Lung (tissue), 11 donors: ENCODE measurements at regions not wholly inside any gene's neighbourhood (a gene's known extent, or its start where the extent isn't known, plus 50 kb on each side); places are given as distances from the start of the nearest gene placed in this dataset.

Source experiments
- ATAC-seq: fragments of 200-7000 bp; cut with Tn5 transposase; one replicate; pipeline ENCODE4 v1.9.1; 2020; ENCODE audit warnings: moderate number of reproducible peaks; ENCODE audit not compliant: insufficient read depth, low FRiP score
- DNase-seq, 3 donors: peaks; one replicate each; pipeline ENCODE4 v3.0.0-alpha.2; 2013 to 2017
- H3K27ac ChIP-seq, 2 donors: one replicate each; pipeline ENCODE4 v1.5.1; 2013; ENCODE audit warnings: mild to moderate bottlenecking in 2 of 2, moderate library complexity in 2 of 2, control low read depth in 1 of 2, inconsistent platforms in 1 of 2, low read depth in 1 of 2, low read length in 1 of 2
- H3K27me3 ChIP-seq, 3 donors: one replicate each; pipeline ENCODE4 v1.5.1; 2013; ENCODE audit warnings: low read length in 2 of 3; ENCODE audit not compliant: control insufficient read depth in 3 of 3, insufficient read depth in 3 of 3
- H3K36me3 ChIP-seq, 4 donors: one replicate each; pipeline ENCODE4 v1.5.1; 2013; ENCODE audit warnings: low read length in 4 of 4, mild to moderate bottlenecking in 1 of 4, moderate library complexity in 1 of 4; ENCODE audit not compliant: control insufficient read depth in 4 of 4, insufficient read depth in 4 of 4
- H3K4me1 ChIP-seq, 5 donors: one replicate each; pipeline ENCODE4 v1.5.1; 2013; ENCODE audit warnings: low read length in 5 of 5, mild to moderate bottlenecking in 2 of 5, moderate library complexity in 1 of 5; ENCODE audit not compliant: control insufficient read depth in 5 of 5, insufficient read depth in 5 of 5
- H3K4me3 ChIP-seq: one replicate; pipeline ENCODE4 v1.5.1; 2013; ENCODE audit warnings: mild to moderate bottlenecking, control low read depth, moderate library complexity
- H3K9ac ChIP-seq, 2 donors: one replicate each; pipeline ENCODE4 v1.5.1; 2013; ENCODE audit warnings: low read length in 2 of 2, control low read depth in 1 of 2; ENCODE audit not compliant: insufficient read depth in 1 of 2
- H3K9me3 ChIP-seq, 4 donors: one replicate each; pipeline ENCODE4 v1.5.1; 2013; ENCODE audit warnings: low read length in 3 of 4, mild to moderate bottlenecking in 1 of 4, moderate library complexity in 1 of 4; ENCODE audit not compliant: control insufficient read depth in 4 of 4, insufficient read depth in 3 of 4
- CTCF ChIP-seq: IDR thresholded peaks from 2 replicates; pipeline ENCODE4 v1.5.1; 2012; ENCODE audit warnings: mild to moderate bottlenecking; ENCODE audit errors: control extremely low read depth, extremely low read depth
- WGBS, 2 donors: extraction: QIAGEN DNeasy Blood & Tissue Kit; methylation state at CpG; one replicate each; pipeline ENCODE4 v1.1.7; 2013; 5-methylcytosine and 5-hydroxymethylcytosine counted together
- donor health status: control.
- donor health status: control.
- donor health status: Bipolar disorder and iron deficiency.
- donor health status: healthy.
- donor health status: DM: yes; HTN: yes; CAD: no.

GRCh38 chr21:43280949-43281633 is 112.3 kb downstream of the CRYAA start:
- H3K27me3 ChIP-seq, result no peaks in the 10 kb centered on the region
- 76 to 78% methylated on average over 17 of the region's 17 CpGs for WGBS, 2 donors

GRCh38 chr21:43279578-43279894 is 110.7 kb downstream of the CRYAA start:
- H3K4me1 ChIP-seq, result peaks cover 0 to 37% (median 17%) of the 10 kb centered on the region in 5 donors
- no peak overlapping the region for H3K4me3 ChIP-seq
- no peaks in the 10 kb centered on the region for H3K9me3 ChIP-seq
- WGBS, 2 donors, result 84 to 88% methylated on average over 11 of the region's 11 CpGs
- DNase-seq, result no peak
- no peak for ATAC-seq
- H3K27ac ChIP-seq, result no peak overlapping the region
- no peaks in the 10 kb centered on the region for H3K27me3 ChIP-seq
- H3K9ac ChIP-seq, result no peak overlapping the region
- no peak for TF ChIP-seq CTCF
- H3K36me3 ChIP-seq, result no peaks in the 10 kb centered on the region

More at GRCh38 chr21:43280949-43281633, 112.3 kb downstream of the CRYAA start:
- DNase-seq (no peak), ATAC-seq (no peak)
- no peak overlapping the region for H3K4me3 ChIP-seq
- no peak overlapping the region for H3K27ac ChIP-seq
- H3K9me3 ChIP-seq, result no peaks in the 10 kb centered on the region
- no peak overlapping the region for H3K9ac ChIP-seq
- no peak for TF ChIP-seq CTCF
- H3K36me3 ChIP-seq, result no peaks in the 10 kb centered on the region
- peaks cover 0 to 28% (median 17%) of the 10 kb centered on the region in 5 donors for H3K4me1 ChIP-seq

- WGBS, 2 donors, result 76 to 78% methylated on average over 32 of the region's 32 CpGs
- no peak overlapping the region for H3K27ac ChIP-seq
Measured at GRCh38 chr21:43278766-43279577, 110.2 kb downstream of the CRYAA start.

More at GRCh38 chr21:43278766-43279577, 110.2 kb downstream of the CRYAA start:
- Histone ChIP-seq H3K9ac (no peak overlapping the region), H3K27me3 (no peaks in the 10 kb centered on the region), H3K36me3 (no peaks in the 10 kb centered on the region), H3K4me1 (peaks cover 0 to 41% (median 17%) of the 10 kb centered on the region in 5 donors), H3K9me3 (no peaks in the 10 kb centered on the region), H3K4me3 (no peak overlapping the region)
- DNase-seq (no peak), ATAC-seq (no peak)
- TF ChIP-seq CTCF, result no peak
